ENCODE measurements at regions not wholly inside any gene's neighbourhood (a gene's known extent, or its start where the extent isn't known, plus 50 kb on each side); places are given as distances from the start of the nearest gene placed in this dataset.

DNA sequence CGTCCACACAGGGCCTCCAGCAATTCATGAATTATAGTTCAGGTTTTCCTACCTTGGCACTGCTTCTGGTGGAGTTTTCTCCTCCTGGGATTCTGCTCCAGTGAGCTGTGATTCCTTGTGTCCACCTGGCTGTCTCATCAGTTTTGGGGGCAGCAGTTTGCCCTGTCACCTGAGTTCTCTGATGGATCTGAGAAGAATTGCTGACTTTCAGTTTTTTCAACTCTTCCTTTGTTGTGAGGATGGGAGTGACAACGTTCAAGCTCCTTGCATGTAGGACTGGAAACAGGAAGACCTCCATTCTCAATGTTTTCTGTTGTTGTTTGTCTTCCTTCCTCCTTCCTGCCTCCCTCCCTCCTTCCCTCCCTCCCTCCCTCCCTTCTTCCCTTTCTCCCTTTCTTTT, 359.0 kb downstream of the TSN start:
- H3K27ac ChIP-seq: no peak overlapping the region
- no peak overlapping the region for H3K4me3 ChIP-seq
- no peak for DNase-seq (ENCODE audit: low spot score)
- TF ChIP-seq, protein P1, sequence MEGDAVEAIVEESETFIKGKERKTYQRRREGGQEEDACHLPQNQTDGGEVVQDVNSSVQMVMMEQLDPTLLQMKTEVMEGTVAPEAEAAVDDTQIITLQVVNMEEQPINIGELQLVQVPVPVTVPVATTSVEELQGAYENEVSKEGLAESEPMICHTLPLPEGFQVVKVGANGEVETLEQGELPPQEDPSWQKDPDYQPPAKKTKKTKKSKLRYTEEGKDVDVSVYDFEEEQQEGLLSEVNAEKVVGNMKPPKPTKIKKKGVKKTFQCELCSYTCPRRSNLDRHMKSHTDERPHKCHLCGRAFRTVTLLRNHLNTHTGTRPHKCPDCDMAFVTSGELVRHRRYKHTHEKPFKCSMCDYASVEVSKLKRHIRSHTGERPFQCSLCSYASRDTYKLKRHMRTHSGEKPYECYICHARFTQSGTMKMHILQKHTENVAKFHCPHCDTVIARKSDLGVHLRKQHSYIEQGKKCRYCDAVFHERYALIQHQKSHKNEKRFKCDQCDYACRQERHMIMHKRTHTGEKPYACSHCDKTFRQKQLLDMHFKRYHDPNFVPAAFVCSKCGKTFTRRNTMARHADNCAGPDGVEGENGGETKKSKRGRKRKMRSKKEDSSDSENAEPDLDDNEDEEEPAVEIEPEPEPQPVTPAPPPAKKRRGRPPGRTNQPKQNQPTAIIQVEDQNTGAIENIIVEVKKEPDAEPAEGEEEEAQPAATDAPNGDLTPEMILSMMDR (IDR thresholded peaks at IDR 0.05): no peak

DNA sequence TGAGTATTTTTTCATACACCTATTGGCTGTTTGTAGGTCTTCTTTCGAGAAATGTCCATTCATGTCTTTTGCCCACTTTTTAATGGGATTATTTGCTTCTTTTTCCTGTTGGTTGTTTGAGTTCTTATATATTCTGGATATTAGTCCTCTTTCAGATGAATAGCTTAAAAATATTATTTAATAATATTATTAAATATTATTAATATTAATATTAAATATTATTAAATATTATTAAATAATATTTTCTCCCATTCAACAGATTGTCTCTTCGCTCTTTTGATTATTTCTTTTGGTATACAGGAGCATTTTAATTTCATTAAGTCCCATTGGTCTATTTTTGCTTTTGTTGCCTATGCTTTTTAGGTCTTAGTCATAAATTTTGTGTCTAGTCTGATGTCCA, 361.9 kb downstream of the TSN start:
- no peak overlapping the region for H3K27ac ChIP-seq
- no peak overlapping the region for H3K4me3 ChIP-seq
- DNase-seq (ENCODE audit: low spot score): no peak
- TF ChIP-seq, protein P1 (IDR thresholded peaks at IDR 0.05): no peak

DNA sequence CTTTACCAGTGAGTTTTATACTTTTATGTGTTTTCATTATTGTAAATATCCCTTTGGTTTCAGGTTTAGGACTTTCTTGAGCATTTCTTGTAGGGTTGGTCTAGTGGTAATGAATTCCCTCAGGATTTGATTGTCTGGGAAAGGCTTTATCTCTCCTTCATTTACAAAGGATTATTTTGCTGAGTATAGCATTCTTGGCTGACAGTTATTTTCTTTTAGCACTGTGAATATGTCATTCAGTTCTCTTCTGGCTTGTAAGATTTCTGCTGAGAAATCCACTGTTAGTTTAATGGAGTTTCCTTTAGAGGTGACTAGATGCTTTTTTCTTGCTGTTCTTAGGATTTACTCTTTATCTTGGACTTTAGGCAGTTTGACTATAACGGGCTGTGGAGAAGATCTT, 373.9 kb downstream of the TSN start:
- H3K4me3 ChIP-seq: no peak overlapping the region
- DNase-seq (ENCODE audit: low spot score): no peak
- TF ChIP-seq, protein P1 (IDR thresholded peaks at IDR 0.05): no peak
- no peak overlapping the region for H3K27ac ChIP-seq

DNA sequence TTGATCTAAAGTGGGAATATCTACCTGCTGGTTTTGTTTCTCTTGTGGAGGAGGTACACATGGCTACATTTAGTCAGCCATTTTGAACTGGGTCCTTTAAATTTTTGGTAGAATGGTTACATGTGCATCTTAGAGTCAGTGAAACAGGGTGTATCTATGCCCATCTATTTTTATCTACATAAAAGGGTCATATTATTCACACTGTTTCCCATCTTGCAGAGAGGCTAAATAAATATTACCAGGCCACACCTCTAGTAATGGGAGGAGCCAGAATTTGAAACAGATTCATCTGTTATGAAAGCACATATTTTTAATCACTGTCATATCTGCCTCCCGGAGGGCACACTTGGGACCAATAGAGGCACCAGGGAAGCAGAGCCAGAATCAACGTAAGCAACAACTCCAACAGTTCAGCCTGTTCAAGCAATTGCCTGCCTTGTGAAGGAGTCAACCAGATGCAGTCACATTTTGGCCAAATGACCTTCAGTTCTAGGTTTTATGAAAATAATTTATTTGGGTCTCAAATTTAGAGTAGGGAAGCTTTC, 376.8 kb downstream of the TSN start:
- Histone ChIP-seq H3K27ac (no peak overlapping the region), H3K4me3 (no peak overlapping the region)
- TF ChIP-seq, protein P1 (IDR thresholded peaks at IDR 0.05): no peak
- DNase-seq (ENCODE audit: low spot score): no peak

DNA sequence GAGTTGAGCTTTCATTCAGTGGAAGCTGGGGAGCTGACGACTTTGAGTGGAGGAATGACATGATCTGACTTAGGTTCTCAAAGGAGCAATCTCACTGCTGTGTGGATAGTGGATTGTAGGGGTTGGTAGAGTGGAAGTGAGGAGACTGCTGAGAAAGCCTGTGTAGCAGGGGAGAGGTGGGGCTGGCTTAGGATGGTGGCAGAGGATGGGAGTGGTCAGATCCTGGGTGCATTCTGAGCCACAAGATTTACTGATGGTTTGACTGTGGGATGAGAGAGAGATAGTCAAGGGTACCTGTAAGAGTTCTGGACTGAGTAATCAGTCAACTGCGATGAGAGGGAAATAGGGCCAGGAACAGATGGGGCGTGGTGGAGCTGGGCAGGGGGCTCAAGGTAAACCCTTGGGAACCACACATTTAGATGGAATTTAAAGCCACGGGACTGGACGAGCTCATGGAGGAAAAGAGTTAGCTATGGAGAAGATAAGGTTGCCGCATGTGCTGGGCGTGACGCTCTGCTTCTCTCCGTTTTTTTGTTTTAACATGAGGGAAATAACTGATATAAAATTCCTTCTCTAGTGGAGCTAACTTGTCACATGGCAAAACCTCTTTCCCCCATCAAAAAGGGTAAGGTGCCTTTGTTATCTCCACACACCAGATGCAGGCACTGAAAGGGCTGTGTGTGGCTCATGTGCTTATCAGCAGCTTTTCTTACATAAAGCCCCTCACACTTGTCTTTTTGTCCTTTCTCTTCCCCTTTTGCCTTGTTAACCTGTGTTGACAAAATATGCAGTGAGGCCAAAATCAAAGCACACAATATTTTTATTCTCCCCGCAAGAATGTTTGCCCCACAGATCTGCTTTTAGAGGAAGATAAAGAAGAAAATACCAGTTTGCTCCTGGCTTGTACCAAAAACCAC, 379.8 kb downstream of the TSN start:
- H3K27ac ChIP-seq: no peak overlapping the region
- TF ChIP-seq, protein P1 (IDR thresholded peaks at IDR 0.05): no peak

DNA sequence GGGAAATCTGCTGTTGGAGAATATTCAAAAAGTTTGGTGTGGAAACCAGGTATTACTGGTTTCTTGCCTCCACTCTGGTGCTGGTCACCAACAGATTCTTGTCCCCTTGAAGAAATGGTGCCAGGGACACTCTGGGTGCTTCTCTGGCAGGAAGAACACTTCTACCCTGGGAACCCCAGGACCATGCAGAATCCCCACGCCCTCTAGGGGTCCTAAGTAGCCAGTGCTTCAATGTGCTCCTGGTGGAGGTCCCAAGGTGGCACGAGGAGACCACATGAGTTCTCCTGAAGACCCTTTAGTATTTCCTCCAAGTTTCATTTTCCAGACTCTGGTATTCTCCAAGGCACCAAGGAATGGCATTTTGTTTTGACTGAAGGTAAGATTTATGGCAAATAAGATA, 380.6 kb downstream of the TSN start:
- no peak for DNase-seq (ENCODE audit: low spot score)
- H3K4me3 ChIP-seq: no peak overlapping the region
- TF ChIP-seq, protein P1 (IDR thresholded peaks at IDR 0.05): no peak

More for the DNA sequence above, 379.8 kb downstream of the TSN start:
- DNase-seq (ENCODE audit: low spot score): no peak
- no peak overlapping the region for H3K4me3 ChIP-seq

DNA sequence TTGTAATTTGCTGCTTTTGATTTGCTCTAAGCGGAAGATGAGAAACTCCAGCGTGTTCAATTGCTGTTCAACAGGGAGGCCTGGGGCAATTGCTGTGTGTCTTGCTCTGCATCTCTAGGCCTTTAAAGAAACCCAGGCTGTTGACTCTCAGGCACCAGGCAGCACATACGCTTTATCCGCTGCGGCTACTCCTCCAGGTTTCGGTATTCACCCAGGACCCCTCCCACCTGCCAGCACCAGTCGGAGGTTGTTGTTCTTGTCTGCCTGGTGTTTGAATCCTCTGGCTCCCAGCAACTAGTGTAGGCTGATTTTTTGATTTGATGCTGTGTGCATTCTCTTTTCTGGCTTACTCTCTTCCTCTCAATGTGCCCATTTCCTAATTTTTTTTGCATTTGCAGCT, 383.1 kb downstream of the TSN start:
- Histone ChIP-seq H3K27ac (no peak overlapping the region), H3K4me3 (no peak overlapping the region)
- TF ChIP-seq, protein P1 (IDR thresholded peaks at IDR 0.05): no peak
- no peak for DNase-seq (ENCODE audit: low spot score)

More for the DNA sequence above, 380.6 kb downstream of the TSN start:
- H3K27ac ChIP-seq: no peak overlapping the region
